SK-N-SH treated with all-trans-retinoic acid at 6 μM for 48 hours (cell line): ENCODE measurements at regions not wholly inside any gene's neighbourhood (a gene's known extent, or its start where the extent isn't known, plus 50 kb on each side); places are given as distances from the start of the nearest gene placed in this dataset.

Experiments
- ATAC-seq: fragments of 200-7000 bp; cut with Tn5 transposase; 3 replicates; pipeline ENCODE4 v1.9.1; 2020; ENCODE audit warnings: mild to moderate bottlenecking, moderate library complexity
- BACH2 ChIP-seq: fragments of 250-450 bp; sonication (Bioruptor Pico); IDR thresholded peaks from 2 replicates; pipeline ENCODE4 v1.9.0; 2021; ENCODE audit warnings: mild to moderate bottlenecking, borderline replicate concordance
- CSDC2 ChIP-seq: fragments of 250-450 bp; sonication (Bioruptor Pico); IDR thresholded peaks from 2 replicates; pipeline ENCODE4 v1.5.0; 2020; ENCODE audit warnings: mild to moderate bottlenecking, moderate library complexity
- CSRNP3 ChIP-seq: fragments of 250-450 bp; sonication (Bioruptor Pico); IDR thresholded peaks from 2 replicates; pipeline ENCODE4 v1.5.1; 2021; ENCODE audit warnings: mild to moderate bottlenecking, moderate library complexity
- ESRRG ChIP-seq: fragments of 250-450 bp; sonication (Bioruptor Pico); IDR thresholded peaks from 2 replicates; pipeline ENCODE4 v1.6.1; 2021; ENCODE audit warnings: mild to moderate bottlenecking
- GLIS3 ChIP-seq: fragments of 250-450 bp; sonication (Bioruptor Pico); IDR thresholded peaks from 2 replicates; pipeline ENCODE4 v1.5.0; 2020; ENCODE audit warnings: mild to moderate bottlenecking, moderate library complexity
- ISL1 ChIP-seq: fragments of 250-450 bp; sonication (Bioruptor Pico); IDR thresholded peaks from 2 replicates; pipeline ENCODE4 v2.1.2; 2022; ENCODE audit warnings: mild to moderate bottlenecking, moderate library complexity
- OSR1 ChIP-seq: fragments of 250-450 bp; sonication (Bioruptor Pico); IDR thresholded peaks from 2 replicates; pipeline ENCODE4 v1.8.0; 2022; ENCODE audit warnings: moderate library complexity, mild to moderate bottlenecking, inconsistent platforms
- PATZ1 ChIP-seq: fragments of 250-450 bp; sonication (Bioruptor Pico); IDR thresholded peaks from 2 replicates; pipeline ENCODE4 v1.8.0; 2020; ENCODE audit warnings: mild to moderate bottlenecking, moderate library complexity, borderline replicate concordance
- POU6F1 ChIP-seq: fragments of 250-450 bp; sonication (Bioruptor Pico); IDR thresholded peaks from 2 replicates; pipeline ENCODE4 v1.8.0; 2021; ENCODE audit warnings: low read depth, mild to moderate bottlenecking, moderate library complexity, borderline replicate concordance
- RARB ChIP-seq: fragments of 250-450 bp; sonication (Bioruptor Pico); IDR thresholded peaks from 2 replicates; pipeline ENCODE4 v1.8.0; 2021; ENCODE audit warnings: mild to moderate bottlenecking, moderate library complexity
- TCF4 ChIP-seq: fragments of 250-450 bp; sonication (Bioruptor Pico); IDR thresholded peaks from 2 replicates; pipeline ENCODE4 v1.8.0; 2021; ENCODE audit warnings: mild to moderate bottlenecking, moderate library complexity, borderline replicate concordance
- TOX ChIP-seq: fragments of 250-450 bp; sonication (Bioruptor Pico); IDR thresholded peaks from 2 replicates; pipeline ENCODE4 v1.8.0; 2021; ENCODE audit warnings: mild to moderate bottlenecking, moderate library complexity, borderline replicate concordance
- TSHZ2 ChIP-seq: fragments of 250-450 bp; sonication (Bioruptor Pico); IDR thresholded peaks from 2 replicates; pipeline ENCODE4 v1.5.0; 2020; ENCODE audit warnings: mild to moderate bottlenecking, moderate library complexity
- ZC3H10 ChIP-seq: fragments of 250-450 bp; sonication (Bioruptor Pico); IDR thresholded peaks from 2 replicates; pipeline ENCODE4 v1.5.1; 2021; ENCODE audit warnings: mild to moderate bottlenecking, moderate library complexity
- ZFP3 ChIP-seq: fragments of 250-450 bp; sonication (Bioruptor Pico); IDR thresholded peaks from 2 replicates; pipeline ENCODE4 v1.5.0; 2020; ENCODE audit warnings: mild to moderate bottlenecking, moderate library complexity
- ZFP30 ChIP-seq: fragments of 450-650 bp; formaldehyde crosslinking; IDR thresholded peaks from 2 replicates; pipeline ENCODE4 v1.5.0; 2022; ENCODE audit warnings: mild to moderate bottlenecking, moderate library complexity
- ZNF565 ChIP-seq: fragments of 450-650 bp; formaldehyde crosslinking; conservative IDR thresholded peaks from 2 replicates; pipeline ENCODE4 v1.5.0; 2020; ENCODE audit warnings: low read depth, mild to moderate bottlenecking, moderate library complexity
- ZNF70 ChIP-seq: fragments of 450-650 bp; formaldehyde crosslinking; IDR thresholded peaks from 2 replicates; pipeline ENCODE4 v1.5.0; 2020; ENCODE audit warnings: mild to moderate bottlenecking, moderate library complexity

- TF ChIP-seq PATZ1 (CRISPR knock-in tag), result peak; percentile 23; the same call in 1 of the 2 replicates
Observed at GRCh38 chr7:137129025-137129424, 214.5 kb downstream of the PTN start (continued).

GRCh38 chr7:137127806-137128205 is 215.7 kb downstream of the PTN start:
- no peak for TF ChIP-seq PATZ1 (CRISPR knock-in tag)
- no peak for TF ChIP-seq RARB (CRISPR knock-in tag)
- TF ChIP-seq ESRRG (CRISPR knock-in tag), result no peak
- no peak for TF ChIP-seq ISL1 (CRISPR knock-in tag)
- no peak for TF ChIP-seq GLIS3 (CRISPR knock-in tag)
- no peak for TF ChIP-seq CSDC2
- no peak for TF ChIP-seq ZFP30
- no peak for TF ChIP-seq ZNF70 (CRISPR knock-in tag)
- TF ChIP-seq BACH2 (CRISPR knock-in tag), result no peak
- TF ChIP-seq, all 23 proteins: peak for 0
- no peak for ATAC-seq

- no peak for TF ChIP-seq CSRNP3
- no peak for TF ChIP-seq TCF4 (CRISPR knock-in tag)
- TF ChIP-seq ZNF565 (CRISPR knock-in tag), result no peak
- no peak for TF ChIP-seq ISL1 (CRISPR knock-in tag)
- TF ChIP-seq GLIS3 (CRISPR knock-in tag), result no peak
- TF ChIP-seq BACH2 (CRISPR knock-in tag), result no peak
- no peak for TF ChIP-seq ZNF70 (CRISPR knock-in tag)
- TF ChIP-seq PATZ1 (CRISPR knock-in tag), result no peak
- no peak for TF ChIP-seq POU6F1 (CRISPR knock-in tag)
- TF ChIP-seq TOX (CRISPR knock-in tag), result no peak
- ATAC-seq, result no peak
Observed at GRCh38 chr7:137127058-137127457, 216.5 kb downstream of the PTN start.

GRCh38 chr7:137122145-137122544 is 221.4 kb downstream of the PTN start:
- ATAC-seq, result no peak

More at GRCh38 chr7:137122145-137122544, 221.4 kb downstream of the PTN start:
- TF ChIP-seq CSRNP3, result no peak
- TF ChIP-seq ZNF565 (CRISPR knock-in tag), result no peak
- TF ChIP-seq ESRRG (CRISPR knock-in tag), result no peak
- TF ChIP-seq ZFP30, result no peak
- no peak for TF ChIP-seq ZC3H10 (CRISPR knock-in tag)
- no peak for TF ChIP-seq TSHZ2 (CRISPR knock-in tag)
- no peak for TF ChIP-seq CSDC2
- TF ChIP-seq OSR1 (CRISPR knock-in tag), result no peak
- no peak for TF ChIP-seq ZFP3 (CRISPR knock-in tag)
- TF ChIP-seq TOX (CRISPR knock-in tag), result no peak
